NCI-H2171 (cell line): ENCODE measurements at regions not wholly inside any gene's neighbourhood (a gene's known extent, or its start where the extent isn't known, plus 50 kb on each side); places are given as distances from the start of the nearest gene placed in this dataset.

Experiments
- DNase-seq: peaks from one replicate; lab custom pipeline; 2025; lab: John Stamatoyannopoulos, UW

DNA sequence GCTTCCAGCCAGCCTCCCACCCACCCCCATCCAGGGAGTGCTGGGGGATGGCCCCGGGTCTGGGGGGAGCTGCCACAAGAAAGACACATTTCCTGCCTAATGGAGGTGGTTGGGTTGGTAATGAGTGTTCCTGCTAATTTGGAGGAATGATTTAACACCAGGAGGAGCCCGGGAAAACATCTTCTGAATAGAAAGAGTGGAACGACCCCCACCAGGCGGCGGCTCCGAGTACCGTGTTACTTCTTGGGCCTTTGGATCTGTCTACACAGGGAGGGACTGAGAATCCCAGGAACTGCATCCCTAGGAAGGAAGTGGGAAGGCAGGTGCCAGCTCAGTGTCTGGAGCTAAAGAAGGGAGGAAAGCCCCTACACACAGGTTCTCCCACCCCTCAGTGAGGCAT, 64.6 kb downstream of the TSPAN17 start:
- no peak for DNase-seq

DNA sequence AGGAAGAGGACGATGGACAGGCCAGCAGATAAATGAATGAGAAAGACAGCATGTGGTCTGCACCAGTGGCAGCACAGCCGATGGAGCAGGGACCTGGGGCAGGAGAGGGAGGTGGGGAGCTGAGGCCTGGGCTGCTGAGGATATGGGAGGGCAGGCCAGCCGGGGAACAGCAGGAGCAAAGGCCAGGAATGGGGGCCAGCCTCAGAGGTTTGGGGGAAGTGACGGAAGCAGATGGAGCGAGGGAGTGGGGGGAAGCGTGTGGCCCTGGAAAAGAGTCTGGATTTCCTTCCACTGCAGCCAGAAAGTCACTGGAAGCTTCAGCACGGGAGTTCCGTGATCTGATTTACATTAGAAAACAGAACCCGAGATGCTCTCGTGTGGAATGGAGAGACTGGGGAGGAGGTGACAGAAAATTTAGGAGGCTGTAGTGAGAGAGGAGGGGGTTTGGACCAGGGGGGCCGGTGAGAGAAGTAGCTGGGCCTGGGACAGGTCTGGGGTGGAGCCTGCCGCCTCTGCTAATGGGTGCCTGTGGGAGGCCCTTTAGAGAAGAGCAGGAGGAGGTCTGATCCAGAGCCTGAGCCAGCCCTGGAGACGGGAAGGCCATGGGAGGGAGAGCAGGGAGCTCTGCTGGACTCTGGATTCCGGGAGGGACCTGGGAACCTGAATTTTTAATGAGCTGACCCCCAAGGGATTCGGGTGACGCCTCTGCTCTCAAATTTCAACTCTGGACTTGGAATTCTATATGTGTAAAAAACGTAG, 65.4 kb downstream of the TSPAN17 start:
- no peak for DNase-seq

DNA sequence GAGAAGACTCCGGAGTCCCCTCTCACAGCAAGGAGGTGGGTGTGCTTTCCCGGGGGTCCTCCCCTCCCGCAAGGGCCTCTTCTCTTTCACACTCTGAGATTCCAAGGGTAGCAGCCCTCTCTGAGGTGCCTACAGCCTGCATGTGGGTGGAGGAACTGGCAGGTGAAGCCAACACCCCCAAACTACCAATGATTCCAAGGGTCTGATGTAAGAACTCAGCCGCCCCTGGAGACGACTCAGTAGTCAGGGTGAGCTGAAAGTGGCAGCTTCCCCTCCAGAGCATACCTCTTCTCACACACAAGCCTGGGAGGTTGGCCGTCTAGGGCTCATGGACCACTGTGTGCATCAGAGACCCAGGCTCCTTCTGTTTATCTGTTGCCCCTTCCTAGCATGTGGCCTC, 66.1 kb downstream of the TSPAN17 start:
- no peak for DNase-seq

DNA sequence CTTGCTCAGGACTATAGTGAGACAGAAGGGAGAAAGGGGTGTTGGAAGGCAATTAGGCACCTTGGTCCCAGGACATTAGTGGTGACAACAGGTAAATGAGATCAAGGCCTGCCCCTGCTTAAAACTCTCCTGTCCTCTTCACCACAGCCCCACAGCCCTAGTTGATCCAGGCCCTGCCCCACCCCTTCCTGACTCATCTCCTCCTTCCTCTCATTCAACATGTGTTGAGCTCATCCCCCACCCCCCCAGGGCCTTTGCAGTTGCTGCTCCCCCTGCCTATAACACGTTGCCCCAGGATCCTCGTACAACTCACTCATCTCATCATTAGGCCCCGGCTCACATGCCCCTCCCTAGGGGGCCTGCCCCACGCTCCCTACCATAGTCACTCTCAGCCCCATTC, 66.8 kb downstream of the TSPAN17 start:
- DNase-seq, result no peak

DNA sequence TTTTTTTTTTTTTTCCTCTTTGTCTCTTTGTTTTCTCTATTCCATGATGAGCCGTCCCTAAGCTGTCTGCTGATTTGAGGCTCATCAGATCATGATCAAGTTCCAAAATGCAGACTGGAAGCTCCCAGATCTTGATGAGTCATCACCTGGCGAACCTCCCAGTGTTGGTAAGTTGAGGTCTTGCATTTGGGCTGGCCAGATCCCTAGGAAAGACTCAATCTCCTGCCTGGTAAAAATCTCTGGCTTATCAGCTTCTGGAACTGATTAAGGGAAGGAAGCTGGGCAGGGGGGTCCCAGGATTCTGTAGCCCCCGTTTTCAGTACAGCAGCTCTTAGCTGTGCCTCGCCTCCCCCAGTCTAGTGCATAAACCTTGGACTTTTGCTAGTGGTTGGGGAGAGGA, 69.0 kb downstream of the TSPAN17 start:
- DNase-seq, result peak; percentile 26

DNA sequence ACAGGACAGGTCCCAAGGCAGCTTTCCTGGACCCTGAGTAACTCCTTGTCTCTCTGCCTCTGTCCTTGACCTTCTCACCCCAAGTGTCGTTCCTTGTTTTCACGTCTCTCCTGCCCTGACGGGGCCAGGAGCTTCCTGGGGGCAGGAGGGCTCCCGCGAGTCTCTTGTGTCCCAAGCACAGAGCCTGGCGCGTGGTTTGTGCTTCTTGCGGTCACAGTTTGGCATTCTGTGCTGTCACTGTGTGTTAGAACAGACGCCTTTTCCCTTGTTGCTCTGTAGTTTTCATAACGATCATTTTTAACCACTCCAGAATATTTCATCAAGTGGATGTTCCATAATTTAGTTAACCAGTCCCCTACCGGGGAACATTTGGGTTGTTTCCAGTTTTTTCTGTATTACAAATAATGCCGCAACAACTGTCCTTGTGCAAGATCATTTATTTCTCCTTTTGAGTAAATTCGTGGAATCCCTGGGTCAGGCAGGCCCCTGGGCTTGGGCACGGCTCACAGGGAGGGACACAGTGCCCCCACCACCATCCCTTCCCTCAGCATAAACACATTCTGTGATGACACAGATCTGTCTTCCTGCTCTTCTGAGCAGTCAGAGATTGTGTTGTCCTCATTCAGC, 71.9 kb downstream of the TSPAN17 start:
- DNase-seq, result no peak

DNA sequence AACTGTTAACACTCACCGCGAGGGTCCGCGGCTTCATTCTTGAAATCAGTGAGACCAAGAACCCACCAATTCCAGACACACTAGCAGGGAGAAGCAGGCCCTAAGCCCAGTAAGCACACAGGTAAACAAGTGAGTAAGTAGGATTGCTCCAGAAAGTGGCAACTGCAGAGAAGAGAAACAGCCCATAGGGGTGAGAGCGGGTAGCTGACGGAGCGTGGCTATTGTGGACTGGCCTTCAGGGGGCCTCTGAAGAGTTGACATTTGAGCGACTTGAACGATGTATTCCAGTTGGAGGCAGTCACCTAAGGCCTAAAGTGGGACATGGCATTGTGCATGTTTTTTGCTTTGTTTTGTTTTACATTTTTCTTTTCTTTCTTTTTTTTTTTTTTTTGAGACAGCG, 74.2 kb downstream of the TSPAN17 start:
- DNase-seq, result no peak

DNA sequence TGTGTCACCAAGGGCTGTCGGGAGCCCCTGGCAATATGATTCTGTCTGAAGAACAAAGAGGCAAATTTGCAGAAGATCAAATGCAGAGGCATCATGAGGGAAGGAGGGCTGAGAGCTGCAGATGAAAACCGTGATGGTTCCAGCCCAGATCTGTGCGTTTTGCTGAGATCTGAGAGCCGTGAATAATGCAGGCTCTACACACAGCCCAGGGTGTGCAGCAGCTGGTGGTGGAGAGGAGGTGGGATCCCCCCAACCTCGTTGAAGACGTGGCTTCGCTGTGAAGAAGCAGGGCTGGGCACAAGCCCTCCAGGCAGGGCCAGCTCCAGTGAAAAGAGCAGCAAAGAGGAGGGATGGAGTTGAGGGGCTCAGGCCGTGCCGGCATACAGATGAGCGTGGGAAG, 75.5 kb downstream of the TSPAN17 start:
- DNase-seq, result peak; percentile 12

DNA sequence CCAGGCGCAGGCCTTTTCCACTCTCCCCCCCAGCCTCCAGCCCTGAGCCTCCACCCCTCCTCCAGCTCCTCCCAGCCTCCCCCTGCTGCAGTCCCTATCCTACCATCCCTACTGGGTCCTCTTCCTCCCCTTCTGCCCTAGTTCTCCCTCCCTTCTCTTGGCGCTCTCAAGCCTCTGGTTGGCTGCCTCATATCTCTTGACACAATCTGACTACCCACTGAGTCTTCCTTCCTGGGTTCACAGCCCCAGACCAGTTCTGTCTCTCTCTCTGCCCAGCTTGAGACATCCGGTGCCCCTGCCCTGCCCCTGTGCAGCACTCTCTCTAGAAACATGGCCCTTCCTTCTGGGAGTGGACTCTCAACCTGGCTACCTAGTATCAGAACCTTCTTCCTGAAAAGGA, 76.2 kb downstream of the TSPAN17 start:
- no peak for DNase-seq

DNA sequence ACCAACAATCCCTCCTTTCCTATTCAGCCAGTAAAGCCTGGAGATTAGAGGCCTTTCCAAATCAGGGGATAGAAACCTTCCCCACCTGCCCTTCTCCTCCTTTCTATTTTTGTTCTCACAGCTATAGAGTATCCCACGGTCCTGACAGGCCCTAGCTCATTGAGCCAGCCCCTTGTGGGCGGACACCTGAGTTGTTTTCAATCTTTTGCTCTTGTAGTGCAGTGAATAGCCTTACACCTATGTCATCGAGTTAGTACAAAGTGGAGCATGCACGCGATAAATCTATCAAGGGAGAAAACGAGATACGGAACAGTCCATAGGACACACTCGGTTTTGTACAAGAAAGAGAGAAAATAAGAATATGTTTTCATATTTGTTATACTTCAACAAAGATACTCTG, 77.2 kb downstream of the TSPAN17 start:
- peak; percentile 19 for DNase-seq

DNA sequence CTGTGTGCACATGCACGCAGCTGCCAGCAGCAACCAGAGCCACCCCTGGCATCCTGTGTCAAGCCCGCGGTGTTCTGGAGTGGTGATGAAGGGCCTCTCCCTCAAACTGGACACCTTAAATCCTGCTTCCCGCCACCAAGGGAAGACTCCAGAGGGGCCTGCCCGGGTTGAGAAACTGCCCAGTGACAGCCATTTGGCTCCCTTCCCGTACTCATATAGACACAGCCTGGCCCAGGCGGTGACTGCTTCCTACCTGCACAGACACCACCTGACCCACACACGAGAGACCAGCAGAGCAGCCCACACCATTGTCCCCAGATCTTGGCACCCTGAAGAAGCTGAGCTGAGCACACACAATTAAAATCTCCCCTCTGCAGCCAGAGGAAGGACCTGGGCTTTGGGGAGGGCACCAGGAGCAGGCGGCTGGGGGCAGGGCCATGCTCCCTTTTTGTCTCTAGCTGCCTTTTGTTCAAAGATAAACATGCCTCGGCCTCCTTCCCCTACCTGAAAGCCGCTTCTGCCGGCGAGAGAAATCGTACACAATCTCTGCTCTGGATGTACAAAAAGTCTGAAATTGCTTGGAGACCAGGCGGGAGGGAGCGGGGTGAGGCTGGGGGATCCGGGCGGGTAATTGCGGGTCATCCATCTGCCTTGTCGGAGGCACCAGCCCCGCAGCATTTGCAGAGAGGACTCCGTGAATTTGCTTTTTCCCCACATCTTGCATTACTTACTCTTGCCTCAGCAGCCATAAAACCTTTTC, 78.4 kb downstream of the TSPAN17 start:
- no peak for DNase-seq

DNA sequence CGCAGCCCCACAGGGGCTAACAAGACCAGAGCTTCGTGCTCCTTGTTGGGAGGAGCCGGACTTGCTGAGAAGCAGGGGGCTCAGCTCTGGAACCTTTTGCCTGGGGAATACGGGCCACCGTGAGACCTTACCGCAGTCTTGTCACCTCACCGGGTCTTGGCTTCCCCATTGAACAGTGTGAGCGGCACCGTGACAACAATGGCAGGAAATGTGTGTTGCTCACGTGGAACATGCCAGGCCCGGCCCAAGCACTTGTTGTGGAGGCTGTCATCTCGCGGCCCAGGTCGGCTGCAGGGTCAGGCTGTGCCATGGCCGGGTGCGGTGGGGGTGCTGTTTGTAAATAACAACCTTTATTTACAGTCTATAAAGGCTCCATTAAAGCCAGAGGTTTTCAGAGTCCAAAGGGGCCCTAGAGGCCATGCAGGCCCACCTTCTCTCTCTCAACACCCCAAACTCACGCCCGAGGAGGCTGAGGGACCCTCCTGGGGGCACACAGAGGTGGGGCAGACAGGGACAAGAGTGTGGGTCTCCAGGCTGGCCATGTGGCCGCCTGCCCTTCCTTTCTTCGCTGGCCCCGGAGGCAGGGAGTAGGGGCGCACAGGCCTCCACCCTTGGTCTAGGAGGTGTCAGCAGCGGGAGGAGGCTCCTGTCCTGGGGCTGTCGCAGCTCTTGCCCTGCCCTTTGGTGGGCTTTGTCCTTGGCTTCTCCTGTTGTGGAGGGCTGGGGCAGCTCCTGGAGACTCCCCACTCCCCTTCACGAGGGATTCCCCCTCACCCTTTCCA, 79.7 kb downstream of the TSPAN17 start:
- DNase-seq, result no peak

DNA sequence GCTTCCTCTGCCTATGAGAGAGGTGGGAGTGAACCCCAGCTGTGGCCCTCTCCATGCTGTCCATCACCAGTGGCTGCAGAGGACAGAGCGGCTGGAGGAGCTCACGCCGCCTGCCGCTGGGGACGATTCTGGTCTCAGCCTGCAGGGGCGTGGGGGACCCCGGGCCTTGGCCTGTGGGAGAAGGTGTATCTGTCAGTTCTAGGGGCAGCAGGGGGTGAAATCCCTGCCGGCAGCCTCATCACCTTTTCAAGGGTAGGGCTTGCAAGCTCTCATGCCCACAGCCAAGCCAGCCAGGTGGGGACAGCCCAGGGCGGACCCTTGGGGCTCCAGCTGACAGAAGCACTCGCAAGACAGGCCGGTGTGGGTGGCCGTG, 80.2 kb downstream of the TSPAN17 start:
- no peak for DNase-seq

DNA sequence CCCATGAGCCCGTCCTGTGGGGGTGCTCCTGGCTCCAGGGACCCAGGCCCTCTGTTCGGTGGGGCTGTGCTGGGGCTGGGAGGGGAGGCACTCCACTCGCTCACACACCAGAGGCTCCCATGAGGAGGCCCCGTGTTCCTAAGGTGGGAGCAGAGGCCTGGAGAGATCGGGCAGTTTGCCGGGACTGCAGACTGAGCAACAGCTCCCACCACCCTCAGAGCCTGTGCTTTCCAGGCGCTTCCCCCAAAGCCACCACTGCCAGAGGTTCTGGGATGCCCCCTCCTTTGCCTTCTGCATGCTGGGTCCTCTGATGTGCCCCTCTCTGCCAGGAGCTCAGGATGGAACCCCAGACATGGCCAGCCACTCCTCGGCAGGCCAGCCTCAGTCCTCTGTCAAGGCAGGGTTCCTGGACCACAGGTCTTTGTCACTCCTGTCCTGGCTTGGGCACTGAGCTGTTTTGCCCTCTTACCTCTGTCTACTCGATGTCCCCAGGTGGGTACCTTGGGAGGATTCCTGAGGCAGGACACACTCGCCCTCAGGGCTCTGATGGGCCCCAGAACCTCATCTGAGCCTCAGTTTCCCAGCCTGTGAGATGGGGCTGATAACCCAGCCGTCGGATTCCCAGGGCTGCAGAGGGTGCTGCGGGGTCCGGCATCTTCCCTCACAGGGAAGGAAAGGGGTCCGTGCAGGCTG, 80.8 kb downstream of the TSPAN17 start:
- DNase-seq, result no peak

DNA sequence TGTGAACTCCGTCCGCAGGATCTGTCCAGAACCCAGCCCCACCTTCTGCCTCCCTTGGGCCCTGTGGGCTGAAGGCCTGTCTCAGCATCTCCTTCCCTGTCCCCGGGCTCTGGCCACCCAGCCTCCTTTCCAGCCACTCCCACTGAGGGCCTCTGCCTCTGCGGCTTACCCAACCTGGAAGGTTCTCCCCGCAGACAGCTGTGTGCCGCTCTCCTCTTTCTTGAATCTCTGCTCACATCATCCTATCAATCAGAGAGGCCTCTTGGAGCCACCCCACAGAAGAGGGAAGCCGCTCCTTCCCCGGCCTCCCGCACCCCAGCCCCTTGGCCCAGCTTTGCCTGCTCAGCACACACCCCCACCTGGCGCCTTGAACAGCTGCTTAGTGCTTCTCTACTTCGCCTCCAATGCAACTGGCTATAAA, 81.5 kb upstream of the UNC5A start:
- no peak for DNase-seq

DNA sequence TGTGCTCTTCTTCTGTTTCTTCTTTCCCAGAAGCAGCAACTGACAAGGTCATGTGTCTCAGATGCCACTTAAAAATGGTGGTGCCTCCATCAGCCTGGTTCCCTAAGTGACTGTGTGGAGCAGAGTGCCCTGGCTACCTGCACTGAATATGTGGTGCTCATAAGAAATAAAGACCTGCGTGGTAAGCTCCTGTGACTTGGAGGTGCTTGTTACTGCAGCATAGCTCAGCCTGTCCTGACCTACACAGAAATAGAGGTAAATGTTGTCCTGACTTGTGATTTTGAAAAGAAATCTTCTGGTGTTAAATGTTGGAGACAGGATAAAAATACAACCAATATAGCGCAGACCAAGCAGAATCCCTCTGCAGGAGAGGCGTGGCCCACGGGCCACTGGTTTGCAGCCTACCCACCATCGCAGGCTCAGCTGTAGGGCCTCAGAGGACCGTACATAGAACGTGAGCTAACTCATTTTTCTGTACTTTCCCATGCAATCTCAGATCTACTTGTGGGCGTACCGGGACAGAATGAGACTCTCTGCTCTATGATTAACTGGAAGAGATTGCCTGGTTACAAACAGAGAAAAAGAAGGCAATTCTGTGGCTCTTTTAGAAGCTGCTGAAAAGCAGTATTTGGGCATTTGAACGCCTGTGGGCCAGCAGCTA, 79.4 kb upstream of the UNC5A start:
- DNase-seq, result no peak

DNA sequence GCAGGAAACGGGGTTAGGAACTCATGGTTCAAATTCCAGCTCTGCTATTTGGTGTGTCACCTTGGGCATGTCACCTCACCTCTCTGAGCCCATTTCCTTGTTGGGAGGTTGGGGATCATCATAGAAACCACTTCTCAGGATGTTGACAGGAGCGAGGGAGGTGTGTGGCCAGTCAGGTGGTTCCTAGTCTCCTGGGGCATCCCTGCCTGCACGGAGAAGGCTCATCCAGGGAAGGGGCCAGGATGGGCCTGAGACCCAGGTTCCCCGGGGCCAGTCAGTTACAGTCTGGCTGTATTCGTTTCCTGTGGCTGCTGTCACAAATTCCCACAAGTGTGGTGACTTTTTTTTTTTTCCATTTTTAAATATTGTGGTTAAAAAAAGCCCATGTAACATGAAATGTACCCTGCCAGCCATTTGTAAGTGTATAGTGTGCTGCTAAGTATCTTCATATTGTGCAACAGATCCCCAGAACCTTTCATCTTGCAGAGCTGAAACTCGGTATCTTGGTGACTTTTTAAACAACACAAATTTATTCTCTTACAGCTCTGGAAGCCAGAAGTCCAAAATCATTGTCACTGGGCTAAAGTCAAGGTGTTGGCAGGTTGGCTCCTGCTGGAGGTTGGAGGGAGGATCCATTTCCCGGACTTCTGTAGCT, 78.7 kb upstream of the UNC5A start:
- no peak for DNase-seq

DNA sequence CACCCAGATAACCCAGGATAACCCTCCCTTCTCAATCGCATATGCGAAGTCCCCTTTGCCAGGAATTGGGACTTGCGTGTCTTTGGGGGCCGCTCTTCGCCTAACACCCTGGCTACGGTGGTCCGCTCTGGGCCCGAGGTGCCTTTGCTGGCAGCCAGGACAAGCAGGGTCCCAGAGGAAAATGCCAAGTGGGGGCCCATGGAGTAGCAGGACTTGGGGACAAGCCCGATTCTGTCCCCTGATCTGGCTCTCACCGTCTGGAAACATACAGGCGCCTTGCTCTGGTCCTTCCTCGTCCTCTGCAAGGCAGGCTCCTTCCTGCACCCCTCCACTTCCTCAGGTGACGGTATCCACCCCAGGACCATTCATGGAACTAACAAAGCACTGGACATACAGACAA, 78.1 kb upstream of the UNC5A start:
- DNase-seq, result no peak

DNA sequence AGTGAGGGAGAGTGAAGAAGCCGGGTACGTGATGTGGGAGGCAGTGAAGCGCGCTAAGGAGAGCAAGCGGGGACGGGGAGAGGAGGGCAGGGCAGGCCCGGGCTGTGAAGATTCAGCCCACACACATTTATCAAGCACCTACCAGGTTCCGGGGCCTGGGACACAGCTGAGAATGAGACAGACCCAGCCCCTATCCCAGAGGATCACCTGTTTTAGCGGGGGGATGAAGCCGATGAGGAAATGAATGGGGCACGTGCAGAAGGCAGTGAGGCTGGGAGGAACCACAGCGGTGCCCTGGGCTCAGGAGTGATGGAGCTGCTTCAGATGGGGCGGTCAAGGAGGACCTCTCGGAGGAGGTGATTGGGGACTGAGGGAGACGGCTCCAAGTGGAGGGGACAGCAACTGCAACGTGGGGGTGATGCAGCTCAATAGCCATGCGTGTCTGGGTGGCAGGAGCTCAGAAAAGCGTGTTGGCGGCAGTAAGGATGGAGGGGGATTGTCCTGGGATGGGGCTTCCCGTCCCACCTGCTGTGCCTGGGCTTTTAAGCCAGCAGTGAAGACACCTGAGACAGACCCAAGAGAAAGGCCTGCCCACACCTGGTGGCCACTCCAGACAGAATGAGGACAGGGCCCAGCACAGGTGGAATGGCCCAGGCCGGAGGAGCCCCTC, 77.5 kb upstream of the UNC5A start:
- no peak for DNase-seq
